ENCODE measurements at regions not wholly inside any gene's neighbourhood (a gene's known extent, or its start where the extent isn't known, plus 50 kb on each side); places are given as distances from the start of the nearest gene placed in this dataset.
"Not testable (repeated sequence)": the region's sequence is repeated elsewhere in the genome, so short reads cannot be mapped to it uniquely, and the experiment has no call there.

- DNase-seq (ENCODE audit: low read depth, low spot score): no peak
Measured at GRCh38 chr1:58836408-58836807, 52.6 kb upstream of the JUN start.

GRCh38 chr1:58837886-58838285 is 54.0 kb upstream of the JUN start:
- DNase-seq (ENCODE audit: low read depth, low spot score): no peak

DNA sequence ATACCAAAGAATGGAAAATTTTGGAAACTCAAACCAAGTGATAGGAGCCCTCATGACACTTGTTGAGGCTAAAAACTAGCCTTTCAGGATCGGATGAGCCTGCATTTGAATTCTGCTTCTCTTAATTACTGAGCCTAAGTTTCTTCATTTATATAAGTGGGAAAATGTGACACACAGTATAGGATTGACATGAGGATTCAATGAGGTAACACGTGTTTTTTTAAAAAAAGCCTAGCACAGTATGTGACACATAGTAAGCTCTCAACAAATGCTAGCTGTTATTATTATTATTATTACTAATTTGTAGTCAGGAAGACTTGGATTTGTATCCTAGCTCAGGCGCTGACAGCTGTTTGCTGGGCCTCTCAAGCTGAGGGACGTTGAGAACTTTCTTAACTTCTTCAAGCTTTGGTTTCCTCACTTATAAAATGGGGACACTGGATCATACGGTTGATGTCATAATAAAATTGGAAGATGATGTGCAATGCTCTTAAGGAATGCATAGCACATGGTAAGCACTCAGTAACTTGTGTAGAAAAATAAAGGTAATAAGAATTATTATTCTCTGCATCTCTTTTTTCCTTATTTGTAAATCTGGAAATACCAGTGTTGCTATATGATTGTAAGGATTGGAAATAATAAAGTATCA is 55.4 kb upstream of the JUN start:
- DNase-seq (ENCODE audit: low read depth, low spot score): no peak

- DNase-seq (ENCODE audit: low read depth, low spot score): peak; percentile 31
Measured at GRCh38 chr1:58839846-58840835, 56.3 kb upstream of the JUN start.

GRCh38 chr1:58841455-58841854 is 57.6 kb upstream of the JUN start:
- peak; percentile 22 for DNase-seq (ENCODE audit: low read depth, low spot score)

GRCh38 chr1:58842941-58843340 is 59.1 kb upstream of the JUN start:
- DNase-seq (ENCODE audit: low read depth, low spot score): no peak

DNA sequence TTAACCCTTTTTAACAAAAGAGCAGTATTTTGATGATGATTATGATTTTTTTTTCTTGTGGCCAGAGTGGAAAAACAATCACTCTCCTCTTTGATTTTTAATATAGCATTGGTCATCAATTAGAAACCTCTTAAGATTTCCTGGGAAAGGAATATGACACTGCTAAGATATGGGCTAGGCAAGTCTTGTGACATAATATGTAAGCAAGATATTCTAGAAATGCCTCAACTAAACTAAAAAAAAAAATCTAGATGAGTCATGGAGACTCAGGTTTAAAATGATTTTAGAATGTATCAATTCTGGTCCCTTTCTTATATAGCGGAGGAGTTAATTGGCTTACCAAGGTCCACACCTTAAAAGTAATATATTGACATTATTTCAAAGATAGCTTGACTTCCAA is 60.3 kb upstream of the JUN start:
- no peak for DNase-seq (ENCODE audit: low read depth, low spot score)

GRCh38 chr1:58845942-58846341 is 62.1 kb upstream of the JUN start:
- DNase-seq (ENCODE audit: low read depth, low spot score): no peak

- peak; percentile 44 for DNase-seq (ENCODE audit: low read depth, low spot score)
Measured at GRCh38 chr1:58848818-58849411, 65.1 kb upstream of the JUN start.

DNA sequence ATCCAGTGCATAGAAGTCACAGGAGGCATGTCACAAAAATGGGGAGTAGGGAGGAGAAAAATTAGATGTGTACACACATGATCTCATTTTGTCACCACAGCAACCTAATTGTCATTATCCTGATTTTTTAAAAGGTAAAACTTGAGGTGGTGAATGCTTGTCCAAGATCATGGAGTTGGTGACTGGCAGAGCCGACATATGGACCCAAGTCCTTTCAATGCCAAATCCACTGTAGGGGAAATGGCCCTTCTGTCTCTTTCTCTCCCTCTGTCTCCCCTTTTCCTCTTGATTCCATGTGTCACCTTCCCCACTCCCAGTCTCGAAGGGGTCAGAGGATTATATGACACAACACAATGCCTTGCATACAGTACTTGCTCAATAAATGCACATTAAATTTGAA is 65.7 kb upstream of the JUN start:
- no peak for DNase-seq (ENCODE audit: low read depth, low spot score)

- no peak for DNase-seq (ENCODE audit: low read depth, low spot score)
Measured at GRCh38 chr1:58850636-58851035, 66.8 kb upstream of the JUN start.

DNA sequence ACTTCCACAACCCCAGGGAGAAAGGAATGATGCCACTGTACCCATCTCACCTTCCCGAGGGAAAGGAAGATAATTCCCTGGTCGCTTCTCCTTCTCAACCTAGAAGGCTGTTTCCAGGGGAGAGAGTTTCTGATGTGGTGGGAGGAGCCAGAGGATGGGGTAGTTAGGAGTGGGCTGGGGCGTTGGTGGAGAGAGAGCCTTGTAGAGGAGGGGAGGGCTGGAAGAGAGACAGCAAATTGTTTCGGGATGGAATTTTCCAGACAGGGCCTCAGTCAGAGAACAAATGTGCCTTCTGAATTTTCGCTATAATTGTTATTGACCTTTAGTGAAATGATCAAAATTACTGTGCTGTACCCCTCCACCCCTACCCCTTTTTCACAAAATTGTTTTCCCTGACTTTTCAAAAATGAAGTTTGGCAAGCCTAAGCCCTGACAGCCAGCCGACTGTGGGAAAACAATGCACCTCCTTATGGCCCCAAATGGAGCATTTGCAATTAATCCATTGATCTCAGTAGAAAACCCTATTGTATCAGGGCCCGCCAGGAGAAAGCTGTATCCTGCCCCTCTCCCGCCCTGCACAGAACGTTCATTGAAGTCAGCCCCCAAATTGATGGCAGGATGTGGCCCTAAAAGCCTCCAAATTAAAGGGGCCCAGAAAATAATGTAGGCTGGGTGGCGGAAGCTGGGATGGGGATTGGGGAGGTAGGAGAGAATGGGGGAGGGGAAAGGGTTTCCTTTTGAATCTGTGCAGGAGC is 69.1 kb upstream of the JUN start:
- DNase-seq (ENCODE audit: low read depth, low spot score): no peak

DNA sequence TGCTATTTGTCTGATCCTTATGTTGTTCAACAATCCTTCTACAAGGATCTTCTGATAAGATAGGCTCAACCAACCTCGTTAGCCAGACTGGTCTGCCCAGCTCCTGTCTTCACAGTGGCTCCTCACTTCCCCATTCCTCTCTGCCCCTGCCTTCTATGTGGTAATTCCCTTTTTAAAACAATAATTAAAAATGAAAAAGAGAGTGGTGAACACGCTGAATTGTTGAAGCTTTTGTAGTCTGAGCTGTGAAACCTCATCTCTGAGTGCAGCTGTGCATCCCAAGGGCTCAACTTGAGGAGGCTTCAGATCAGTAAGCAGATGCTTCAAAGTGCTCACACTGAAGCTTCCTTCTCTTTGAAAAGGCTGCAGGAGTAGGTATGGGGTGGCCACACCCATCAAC is 70.7 kb upstream of the JUN start:
- no peak for DNase-seq (ENCODE audit: low read depth, low spot score)

GRCh38 chr1:58855274-58856165 is 71.7 kb upstream of the JUN start:
- DNase-seq (ENCODE audit: low read depth, low spot score): no peak

DNA sequence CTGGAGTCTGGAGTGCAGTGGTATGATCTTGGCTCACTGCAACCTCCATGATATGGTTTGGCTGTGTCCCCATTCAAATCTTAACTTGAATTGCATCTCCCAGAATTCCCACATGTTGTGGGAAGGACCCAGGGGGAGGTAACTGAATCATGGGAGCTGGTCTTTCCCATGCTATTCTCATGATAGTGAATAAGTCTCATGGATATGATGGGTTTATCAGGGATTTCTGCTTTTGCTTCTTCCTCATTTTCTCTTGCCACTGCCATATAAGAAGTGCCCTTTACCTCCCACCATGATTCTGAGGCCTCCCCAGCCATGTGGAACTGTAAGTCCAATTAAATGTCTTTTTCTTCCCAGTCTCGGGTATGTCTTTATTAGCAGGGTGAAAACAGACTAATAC is 72.4 kb upstream of the JUN start:
- DNase-seq (ENCODE audit: low read depth, low spot score): not testable (repeated sequence)

GRCh38 chr1:58857680-58858673 is 74.1 kb upstream of the JUN start:
- DNase-seq (ENCODE audit: low read depth, low spot score): no peak

- DNase-seq (ENCODE audit: low read depth, low spot score): no peak
Measured at GRCh38 chr1:58859769-58860485, 76.1 kb upstream of the JUN start.

DNA sequence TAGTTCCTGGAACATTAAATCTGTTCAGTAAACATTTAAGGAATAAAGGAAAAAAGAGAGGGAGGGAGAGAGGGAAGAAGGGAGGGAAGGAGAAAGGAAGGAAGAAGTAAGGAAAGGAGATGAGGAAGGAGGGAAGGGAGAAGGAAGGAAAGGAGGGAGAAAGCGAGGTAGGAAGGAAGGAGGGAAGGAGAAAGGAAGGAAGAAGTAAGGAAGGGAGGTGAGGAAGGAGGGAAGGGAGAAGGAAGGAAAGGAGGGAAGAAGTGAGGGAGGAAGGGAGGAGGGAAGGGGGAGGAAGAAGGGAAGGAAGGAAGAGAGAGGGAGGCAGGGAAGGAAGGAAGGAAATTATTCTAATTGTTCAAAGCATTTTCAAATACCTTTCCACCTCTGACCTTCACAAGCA is 77.2 kb upstream of the JUN start:
- DNase-seq (ENCODE audit: low read depth, low spot score): no peak

GRCh38 chr1:58861506-58861905 is 77.7 kb upstream of the JUN start:
- no peak for DNase-seq (ENCODE audit: low read depth, low spot score)

Data from ELF-1 (cell line).